DMS79 (cell line): ENCODE measurements at regions not wholly inside any gene's neighbourhood (a gene's known extent, or its start where the extent isn't known, plus 50 kb on each side); places are given as distances from the start of the nearest gene placed in this dataset.

ENCODE experiments used
- DNase-seq: peaks from one replicate; lab custom pipeline; 2025; lab: John Stamatoyannopoulos, UW

DNA sequence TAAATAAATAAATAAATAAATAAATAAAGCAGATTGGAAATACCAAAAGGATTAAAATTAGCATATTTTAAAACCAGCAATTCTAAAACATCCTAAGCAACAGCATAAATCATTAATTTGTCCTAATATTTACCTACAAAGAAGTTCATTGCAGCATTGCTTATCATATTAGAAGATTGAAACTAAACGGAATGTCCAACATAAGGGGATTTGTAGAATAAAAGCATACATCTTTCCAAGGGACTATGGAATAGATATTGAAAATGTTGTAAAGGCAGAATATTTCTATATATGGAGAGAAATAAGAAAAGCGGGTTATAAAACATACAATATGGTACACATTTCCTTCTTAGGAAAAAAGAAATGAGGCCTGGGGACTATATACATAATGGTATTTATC, 71.1 kb upstream of the RFC3 start:
- no peak for DNase-seq

DNA sequence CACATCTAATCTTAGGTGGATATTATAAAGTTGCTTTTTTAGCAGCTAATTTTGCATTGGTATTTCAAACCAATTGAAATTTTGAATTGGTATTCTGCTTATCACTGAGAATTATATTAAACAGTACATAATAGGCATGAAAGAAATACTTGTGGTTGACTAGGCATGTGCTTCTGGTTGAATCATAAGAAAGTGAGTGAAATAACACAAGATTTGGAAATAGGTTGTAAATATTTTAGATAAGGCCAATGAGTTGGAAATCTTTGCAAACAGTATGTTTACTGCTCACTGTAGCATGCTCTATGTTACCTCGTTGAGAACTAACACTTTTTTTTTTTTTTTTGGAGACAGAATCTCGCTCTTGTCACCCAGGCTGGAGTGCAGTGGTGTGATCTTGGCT, 66.8 kb upstream of the RFC3 start:
- no peak for DNase-seq

DNA sequence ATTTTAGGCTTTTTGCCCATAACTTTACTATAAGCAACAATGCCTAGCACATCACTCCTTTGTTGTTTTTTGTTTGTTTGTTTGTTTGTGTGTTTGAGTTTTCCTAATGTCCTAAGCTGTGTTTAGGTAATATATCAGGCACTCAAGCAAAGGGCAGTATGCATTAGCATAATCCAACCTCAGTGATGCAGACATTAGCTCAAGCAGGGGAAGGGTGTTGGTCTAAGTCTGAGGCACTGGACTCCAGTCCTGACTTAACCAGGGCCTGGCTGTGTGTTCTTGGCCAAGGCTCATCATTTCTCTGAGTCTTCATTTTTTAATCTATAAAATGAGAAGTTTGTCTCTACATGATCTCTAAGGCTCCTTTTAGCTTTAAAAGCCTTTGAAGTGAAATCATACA, 65.9 kb upstream of the RFC3 start:
- no peak for DNase-seq

DNA sequence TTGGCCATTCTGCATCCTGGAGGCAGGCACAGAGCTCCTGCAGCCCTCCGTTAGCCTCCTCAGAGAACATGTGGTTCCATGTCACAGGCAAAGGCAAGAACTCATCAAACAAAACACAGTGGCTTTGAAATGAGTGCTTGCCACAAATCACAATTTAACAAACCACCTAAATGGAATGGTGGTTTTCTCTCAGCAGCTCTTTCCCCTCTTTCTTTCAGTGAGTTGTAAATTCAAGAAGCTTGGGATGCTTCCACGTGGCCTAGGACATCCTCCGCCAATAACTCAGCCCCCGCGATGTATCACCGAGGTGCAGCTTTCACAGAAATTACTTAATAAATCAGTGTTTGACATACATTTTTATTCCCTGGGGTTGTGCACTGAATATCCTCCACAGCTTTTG, 65.4 kb upstream of the RFC3 start:
- no peak for DNase-seq

DNA sequence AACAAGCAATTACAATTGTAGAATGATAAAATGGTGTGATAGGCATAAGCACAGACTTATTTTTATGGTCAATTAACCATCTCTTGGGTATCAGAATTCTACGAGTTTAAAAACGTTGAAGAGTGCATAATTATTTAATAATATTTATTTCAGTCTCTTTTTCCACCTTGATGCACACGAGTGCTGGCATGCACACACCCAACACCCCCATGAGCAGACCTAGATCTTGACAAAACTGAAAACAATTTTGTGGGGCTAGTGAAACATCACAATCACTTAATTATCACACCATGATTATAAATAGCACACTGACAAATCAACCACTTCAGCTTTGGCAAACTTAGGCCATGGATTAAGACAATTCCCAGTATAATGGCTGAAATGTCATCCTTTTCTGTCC, 61.0 kb upstream of the RFC3 start:
- DNase-seq = no peak

DNA sequence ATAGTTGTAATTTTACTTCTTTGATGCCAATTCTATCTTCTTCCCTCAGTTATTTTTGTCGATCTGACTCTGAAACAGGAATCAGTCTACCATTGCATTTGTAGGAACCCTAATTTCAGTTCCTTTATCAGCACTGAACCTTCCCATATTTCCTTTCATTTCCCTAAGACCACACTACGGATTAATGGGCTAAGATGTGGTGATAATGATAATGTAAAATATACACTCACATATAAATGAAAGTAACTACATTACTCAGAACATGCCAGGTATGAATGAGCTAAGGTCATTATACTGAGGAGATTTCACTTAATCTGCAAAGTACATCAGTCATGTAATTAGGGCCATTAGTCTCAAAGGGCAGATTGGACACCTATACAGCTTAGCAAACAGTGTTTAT, 60.2 kb upstream of the RFC3 start:
- DNase-seq = no peak

DNA sequence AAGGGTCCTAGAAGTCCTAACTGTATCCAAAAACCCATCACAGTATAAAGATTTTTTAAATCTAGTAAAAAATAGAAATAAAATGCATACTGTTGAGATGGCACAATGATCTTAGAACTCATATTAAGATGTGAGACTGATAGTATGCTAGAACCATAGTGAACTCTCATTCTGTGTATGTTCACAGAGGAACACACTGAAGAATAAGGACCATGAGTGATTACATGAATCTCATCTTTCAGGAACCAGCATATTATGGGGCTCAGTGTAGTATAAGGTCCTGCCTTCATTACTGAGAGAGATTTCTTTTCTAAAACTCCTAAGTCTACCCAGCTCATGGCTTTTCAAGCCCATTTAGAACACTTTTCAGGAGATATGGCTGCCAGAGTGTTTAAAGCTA, 59.8 kb upstream of the RFC3 start:
- DNase-seq = no peak

DNA sequence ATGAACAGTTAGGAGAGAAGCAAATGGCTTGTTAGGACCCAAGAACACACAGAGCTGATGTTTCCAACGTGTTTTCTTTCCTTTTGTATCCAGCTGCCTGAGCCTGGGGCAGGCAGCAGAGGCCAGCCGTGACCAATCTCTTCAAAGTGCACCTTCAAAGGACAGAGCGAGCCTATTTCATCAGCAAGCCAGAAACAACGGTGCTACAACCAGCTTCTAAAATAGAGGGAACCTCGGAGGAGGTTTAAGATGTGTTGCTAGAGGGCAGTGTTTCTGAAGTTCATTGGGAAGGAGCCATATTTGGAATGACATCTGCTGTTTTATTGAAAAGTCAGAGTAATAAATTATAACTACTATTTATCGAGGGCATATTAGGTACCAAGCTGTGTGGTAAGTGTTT, 56.2 kb upstream of the RFC3 start:
- no peak for DNase-seq

DNA sequence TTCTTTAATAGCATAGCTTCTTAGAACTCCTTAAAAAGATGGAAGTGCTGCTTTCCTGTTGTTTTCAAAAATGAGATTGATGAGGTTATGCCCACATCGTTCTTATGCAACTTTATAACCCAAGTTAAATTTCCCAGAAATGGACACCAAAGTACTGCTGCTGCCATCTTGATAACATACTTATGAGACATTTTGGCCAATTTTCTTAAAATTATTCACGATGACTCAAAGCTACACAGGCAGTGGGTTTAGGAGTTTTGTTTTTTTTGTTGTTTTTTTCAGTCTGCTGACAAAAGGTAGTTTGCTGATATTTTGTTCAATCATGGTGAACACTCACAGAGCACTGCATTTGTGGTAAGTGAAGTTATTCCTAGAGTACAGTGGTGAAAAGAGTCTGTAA, 54.9 kb upstream of the RFC3 start:
- DNase-seq = no peak

DNA sequence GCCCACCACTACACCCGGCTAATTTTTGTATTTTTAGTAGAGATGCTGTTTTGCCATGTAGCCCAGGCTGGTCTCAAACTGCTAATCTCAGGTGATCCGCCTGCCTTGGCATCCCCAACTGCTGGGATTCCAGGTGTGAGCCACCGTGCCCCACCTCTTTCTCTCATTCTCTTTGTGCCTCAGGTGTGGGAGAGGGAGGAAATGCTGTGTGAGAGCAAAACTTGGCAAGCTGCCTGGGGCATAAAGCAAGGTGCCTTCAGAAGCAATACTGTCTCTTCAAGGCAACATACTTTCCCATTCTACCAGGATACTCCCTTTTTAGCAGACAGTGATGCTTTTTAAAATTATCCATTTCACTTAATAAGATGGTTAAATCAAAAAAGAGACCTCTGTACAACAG, 53.2 kb upstream of the RFC3 start:
- DNase-seq = no peak

DNA sequence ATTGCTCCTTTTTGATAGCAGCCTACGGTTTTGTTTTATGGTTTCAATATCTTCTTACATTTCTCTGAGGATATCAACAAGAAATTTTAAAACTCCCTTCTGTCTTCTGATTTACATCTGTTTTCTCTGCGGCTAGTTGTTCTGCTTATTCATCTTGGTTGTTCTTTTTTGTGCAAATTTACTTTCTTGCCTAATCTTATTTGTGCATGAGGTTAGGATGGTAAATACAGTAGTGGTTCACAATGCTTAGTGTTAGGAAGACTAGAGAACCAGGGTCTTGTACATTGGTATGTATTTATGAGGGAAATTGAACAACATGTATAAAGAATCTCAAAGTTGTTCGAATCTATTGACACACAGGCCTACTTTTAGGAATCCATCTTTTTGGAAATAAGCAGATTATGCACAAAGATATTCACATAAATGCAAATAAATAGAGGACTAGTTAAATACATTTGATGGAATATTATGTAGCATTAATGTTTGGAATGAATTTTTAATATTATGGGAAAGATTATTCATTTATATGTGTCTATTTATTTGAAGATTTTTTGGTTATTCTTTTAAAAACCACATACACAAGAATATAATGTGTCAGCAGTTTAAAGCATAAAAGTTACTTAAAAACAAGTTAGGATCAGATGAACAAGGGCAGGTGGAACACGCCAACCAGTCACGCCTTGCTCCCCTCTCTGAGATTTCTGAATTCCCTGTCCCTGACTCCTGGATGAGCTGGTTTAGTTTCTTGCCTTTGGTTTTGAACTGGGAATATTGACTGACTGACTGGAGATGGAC, 51.4 kb upstream of the RFC3 start:
- no peak for DNase-seq

DNA sequence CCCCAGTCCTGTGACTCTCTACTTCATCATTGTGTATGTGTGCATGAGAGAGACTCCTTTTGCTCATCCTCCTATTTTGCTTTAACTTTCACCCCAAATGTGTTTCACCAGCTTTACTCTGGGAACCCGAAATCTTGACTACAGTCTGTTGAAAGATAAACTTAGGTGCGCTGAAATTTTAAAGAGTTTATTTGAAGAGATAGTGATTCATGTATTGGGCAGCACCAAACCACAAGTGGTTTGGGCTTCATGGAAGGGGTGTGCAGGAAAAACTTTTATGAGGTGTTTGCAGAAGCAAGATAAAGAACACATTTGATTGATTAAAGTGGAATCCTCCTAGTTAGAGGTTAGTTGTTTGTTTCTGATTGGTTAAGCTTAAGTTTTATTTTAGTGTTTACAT, 50.8 kb upstream of the RFC3 start:
- DNase-seq = no peak
